GM12874 (cell line): ENCODE measurements at regions not wholly inside any gene's neighbourhood (a gene's known extent, or its start where the extent isn't known, plus 50 kb on each side); places are given as distances from the start of the nearest gene placed in this dataset.

Source experiments
- CTCF ChIP-seq: IDR thresholded peaks from 2 replicates; pipeline ENCODE4 v1.5.1; 2011; ENCODE audit warnings: low read depth, mild to moderate bottlenecking, control low read depth, low read length, moderate library complexity; ENCODE audit not compliant: insufficient read depth

- no peak for TF ChIP-seq CTCF
Observed at GRCh38 chr4:54879576-54879975, 221.8 kb downstream of the KIT start.

- no peak for TF ChIP-seq CTCF
Observed at GRCh38 chr4:54877006-54877405, 219.2 kb downstream of the KIT start.

- no peak for TF ChIP-seq CTCF
Observed at GRCh38 chr4:54872261-54872660, 214.5 kb downstream of the KIT start.

GRCh38 chr4:54863571-54864255, 206.0 kb downstream of the KIT start:
- no peak for TF ChIP-seq CTCF

GRCh38 chr4:54861201-54861600, 203.4 kb downstream of the KIT start:
- TF ChIP-seq CTCF, result no peak

GRCh38 chr4:54855191-54855854, 197.6 kb downstream of the KIT start:
- no peak for TF ChIP-seq CTCF

GRCh38 chr4:54852602-54853001, 194.8 kb downstream of the KIT start:
- TF ChIP-seq CTCF, result no peak
